Hepatic stellate cell (primary cell): ENCODE measurements at regions not wholly inside any gene's neighbourhood (a gene's known extent, or its start where the extent isn't known, plus 50 kb on each side); places are given as distances from the start of the nearest gene placed in this dataset.
A peak's percentile ranks its signal among the peaks of the same experiment; 100 is the strongest.

Source experiments
- DNase-seq: peaks from one replicate; pipeline ENCODE4 v3.0.0; 2011; ENCODE audit warnings: low spot score

- DNase-seq: no peak
Observed at GRCh38 chr9:16314476-16314875, 556.0 kb downstream of the BNC2 start.

- no peak for DNase-seq
Observed at GRCh38 chr9:16315720-16316119, 554.8 kb downstream of the BNC2 start.

GRCh38 chr9:16316456-16316855 is 554.0 kb downstream of the BNC2 start:
- DNase-seq: no peak

- DNase-seq: no peak
Observed at GRCh38 chr9:16316911-16317817, 553.3 kb downstream of the BNC2 start.

GRCh38 chr9:16318516-16319060 is 551.9 kb downstream of the BNC2 start:
- DNase-seq: no peak

GRCh38 chr9:16319646-16320045 is 550.8 kb downstream of the BNC2 start:
- DNase-seq: no peak

GRCh38 chr9:16320338-16320902 is 550.0 kb downstream of the BNC2 start:
- no peak for DNase-seq

GRCh38 chr9:16321461-16322119 is 548.9 kb downstream of the BNC2 start:
- peak; percentile 58 for DNase-seq

GRCh38 chr9:16322849-16323248 is 547.6 kb downstream of the BNC2 start:
- no peak for DNase-seq

- DNase-seq: no peak
Observed at GRCh38 chr9:16325966-16326365, 544.5 kb downstream of the BNC2 start.

- no peak for DNase-seq
Observed at GRCh38 chr9:16328349-16328748, 542.1 kb downstream of the BNC2 start.

- DNase-seq: no peak
Observed at GRCh38 chr9:16329671-16330113, 540.8 kb downstream of the BNC2 start.

- DNase-seq: no peak
Observed at GRCh38 chr9:16331031-16331430, 539.4 kb downstream of the BNC2 start.

- no peak for DNase-seq
Observed at GRCh38 chr9:16331527-16331926, 538.9 kb downstream of the BNC2 start.

GRCh38 chr9:16333691-16334090 is 536.8 kb downstream of the BNC2 start:
- no peak for DNase-seq

GRCh38 chr9:16335788-16336580 is 534.5 kb downstream of the BNC2 start:
- peak; percentile 97 for DNase-seq

GRCh38 chr9:16336833-16337232 is 533.6 kb downstream of the BNC2 start:
- DNase-seq: no peak

GRCh38 chr9:16337322-16338029 is 533.0 kb downstream of the BNC2 start:
- DNase-seq: peak; percentile 57

- no peak for DNase-seq
Observed at GRCh38 chr9:16341177-16341576, 529.3 kb downstream of the BNC2 start.

- DNase-seq: no peak
Observed at GRCh38 chr9:16342246-16343020, 528.0 kb downstream of the BNC2 start.
